GM12878 (cell line): ENCODE measurements at regions not wholly inside any gene's neighbourhood (a gene's known extent, or its start where the extent isn't known, plus 50 kb on each side); places are given as distances from the start of the nearest gene placed in this dataset.

Experiments used
- ATAC-seq: fragments of 200-7000 bp; cut with Tn5 transposase; 3 replicates; pipeline ENCODE4 v1.9.1; 2020; ENCODE audit warnings: mild to moderate bottlenecking, moderate library complexity
- BruUV-seq: library from RNA; stranded (reverse); fragments of 400-500 nt; replicated peaks from 2 replicates; lab custom pipeline; 2021; lab: Mats Ljungman, UMichigan
- CTCF ChIA-PET: fragments of 300-600 bp; sonication (Branson Sonifier 250); formaldehyde crosslinking; extraction: SDS; loops from one replicate; lab custom pipeline; 2021; ENCODE audit warnings: inconsistent platforms; lab: Yijun Ruan, JAX
- POLR2A ChIA-PET: fragments of 350-600 bp; formaldehyde crosslinking; extraction: SDS; loops from one replicate; lab custom pipeline; 2021; ENCODE audit warnings: inconsistent platforms; lab: Charles Lee
- RAD21 ChIA-PET: fragments of 300-600 bp; sonication (Branson Sonifier 250); formaldehyde crosslinking; loops from one replicate; lab custom pipeline; 2023; ENCODE audit warnings: antibody characterized with exemption; ENCODE audit not compliant: unreplicated experiment; lab: Charles Lee
- SMC1A ChIA-PET: fragments of 300-600 bp; sonication (Branson Sonifier 250); formaldehyde crosslinking; loops from one replicate; lab custom pipeline; 2023; ENCODE audit not compliant: unreplicated experiment, uncharacterized antibody; lab: Charles Lee
- DNase-seq: peaks from one replicate; pipeline ENCODE4 v3.0.0-alpha.2; 2011; ENCODE audit warnings: low read depth, low spot score
- FAIRE-seq: peaks from 3 replicates; lab custom pipeline; 2011; peaks lifted over from hg19 to GRCh38; lab: Jason Lieb, UNC
- H2AFZ ChIP-seq: 2 replicates; pipeline ENCODE4 v1.6.0; 2011; ENCODE audit warnings: low read depth, low read length, control low read depth; ENCODE audit not compliant: control insufficient read depth
- H3K27ac ChIP-seq: 2 replicates; pipeline ENCODE4 v1.5.1; 2011; ENCODE audit warnings: control low read depth; ENCODE audit not compliant: control insufficient read depth, insufficient read depth
- H3K27me3 ChIP-seq, 2 experiments: replicated peaks in 1 of 2; 2 replicates each; pipeline versions ENCODE4 v1.6.0 to v1.6.1; 2011; ENCODE audit warnings: low read length in 1 of 2; ENCODE audit not compliant: control insufficient read depth in 2 of 2, insufficient read depth in 2 of 2
- H3K36me3 ChIP-seq, 2 experiments: 2 replicates each; pipeline ENCODE4 v1.5.1; 2011; ENCODE audit warnings: low read length in 1 of 2; ENCODE audit not compliant: control insufficient read depth in 2 of 2, insufficient read depth in 2 of 2
- H3K4me1 ChIP-seq: 2 replicates; pipeline ENCODE4 v1.6.1; 2011; ENCODE audit warnings: mild to moderate bottlenecking, low read length, moderate library complexity, mixed read lengths; ENCODE audit not compliant: control insufficient read depth, insufficient read depth
- H3K4me2 ChIP-seq: 2 replicates; pipeline ENCODE4 v1.6.0; 2011; ENCODE audit warnings: control low read depth; ENCODE audit not compliant: control insufficient read depth, insufficient read depth
- H3K4me3 ChIP-seq: fragments of 200-600 bp; sonication (generic); 2 replicates; pipeline ENCODE4 v1.5.1; 2016
- H3K79me2 ChIP-seq: 2 replicates; pipeline ENCODE4 v1.6.0; 2011; ENCODE audit warnings: low read length; ENCODE audit not compliant: control insufficient read depth, insufficient read depth
- H3K9ac ChIP-seq: 2 replicates; pipeline ENCODE4 v1.8.0; 2011; ENCODE audit warnings: low read length, control low read depth, mixed read lengths; ENCODE audit not compliant: control insufficient read depth, insufficient read depth
- H3K9me3 ChIP-seq: replicated peaks from 3 replicates; pipeline ENCODE4 v1.5.1; 2011; ENCODE audit warnings: mild to moderate bottlenecking, low read length; ENCODE audit not compliant: control insufficient read depth, insufficient read depth
- H4K20me1 ChIP-seq: 2 replicates; pipeline ENCODE4 v1.6.0; 2011; ENCODE audit not compliant: control insufficient read depth, insufficient read depth
- IKZF1 ChIP-seq: fragments of 450-650 bp; conservative IDR thresholded peaks from 2 replicates; pipeline ENCODE4 v1.6.1; 2017; ENCODE audit warnings: antibody characterized with exemption, mild to moderate bottlenecking
- POU2F2 ChIP-seq: IDR thresholded peaks from 3 replicates; pipeline ENCODE4 v1.6.1; 2011; ENCODE audit warnings: low read depth, mild to moderate bottlenecking, low read length, borderline replicate concordance
- RFX5 ChIP-seq: IDR thresholded peaks from 2 replicates; pipeline ENCODE4 v1.6.1; 2011; ENCODE audit warnings: low read depth, low read length, improper control_type of control experiment
- TCF3 ChIP-seq: IDR thresholded peaks from 2 replicates; pipeline ENCODE4 v1.6.1; 2012; ENCODE audit warnings: low read depth, mild to moderate bottlenecking, low read length, borderline replicate concordance; ENCODE audit not compliant: insufficient read depth
- YBX1 ChIP-seq: fragments of 450-650 bp; IDR thresholded peaks from 2 replicates; pipeline ENCODE4 v1.6.1; 2016; ENCODE audit warnings: antibody characterized with exemption
- ZNF207 ChIP-seq: fragments of 450-650 bp; IDR thresholded peaks from 2 replicates; pipeline ENCODE4 v1.6.1; 2014; ENCODE audit warnings: antibody characterized with exemption, mild to moderate bottlenecking, borderline replicate concordance
- WGBS: methylation state at CpG from one replicate; pipeline ENCODE4 v1.1.6; 2016; ENCODE audit warnings: low lambda C conversion rate; ENCODE audit not compliant: insufficient replicate concordance, insufficient coverage; ENCODE audit errors: missing lambda C conversion rate; 5-methylcytosine and 5-hydroxymethylcytosine counted together
- in situ Hi-C: fragments of 300-500 bp; cut with MboI; formaldehyde crosslinking; loops from 9 replicates; pipeline ENCODE4 v1.14.3; 2018; ENCODE audit warnings: mixed read lengths
- intact Hi-C: fragments of 100-400 bp; cut with micrococcal nuclease; formaldehyde crosslinking; loops from one replicate; pipeline ENCODE4 v1.14.2; 2022; ENCODE audit not compliant: unreplicated experiment
- TF ChIP-seq, protein P1 (sequence below): fragments of 450-650 bp; formaldehyde crosslinking; IDR thresholded peaks from 2 replicates; pipeline ENCODE4 v1.4.0; 2022; ENCODE audit warnings: mild to moderate bottlenecking, moderate library complexity
- TF ChIP-seq, protein P2 (sequence below): fragments of 450-650 bp; IDR thresholded peaks from 2 replicates; pipeline ENCODE4 v1.6.1; 2017; ENCODE audit warnings: antibody characterized with exemption, mild to moderate bottlenecking, moderate library complexity
- TF ChIP-seq, protein P3 (sequence below): IDR thresholded peaks from 2 replicates; pipeline ENCODE4 v1.6.1; 2012; ENCODE audit warnings: low read depth, low read length, improper control_type of control experiment
- TF ChIP-seq, protein P4 (sequence below): fragments of 450-650 bp; IDR thresholded peaks from 2 replicates; pipeline ENCODE4 v1.6.1; 2017; ENCODE audit warnings: mild to moderate bottlenecking, moderate library complexity

DNA sequence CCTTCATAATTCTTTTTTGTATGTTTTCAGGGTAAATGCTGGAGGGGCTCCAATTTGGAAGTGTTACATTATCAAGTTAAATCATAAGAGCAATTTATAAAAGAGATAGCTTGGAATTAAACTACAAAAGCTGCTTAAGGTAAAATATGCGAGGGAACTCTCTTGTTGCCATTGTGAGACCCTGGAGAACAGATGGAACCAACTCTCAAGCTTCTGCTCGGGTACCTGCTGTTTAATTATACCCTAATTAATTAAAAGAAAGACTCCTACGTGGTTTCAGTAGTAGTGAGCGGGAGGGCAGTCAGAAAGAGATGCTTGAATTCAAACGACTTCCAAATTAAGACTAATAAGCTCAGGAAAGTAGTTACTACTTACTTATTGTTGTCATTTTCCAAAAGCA, 313.1 kb upstream of the TACR3 start:
- Histone ChIP-seq H4K20me1 (no peaks in the 10 kb centered on the region), H3K9ac (no peak overlapping the region), H3K4me2 (no peak overlapping the region), H3K27ac (no peak overlapping the region), H3K4me3 (no peak overlapping the region), H3K4me1 (no peaks in the 10 kb centered on the region), H3K9me3 (no peaks in the 10 kb centered on the region), H3K27me3 (no peaks in the 10 kb centered on the region), H2AFZ (no peak overlapping the region), H3K79me2 (no peaks in the 10 kb centered on the region), H3K36me3 (no peaks in the 10 kb centered on the region)
- DNase-seq (no peak), FAIRE-seq (no peak), ATAC-seq (no peak)
- ChIA-PET RAD21 (no interaction called here), SMC1A (interaction anchor here (1.5 kb wide), 1 partner anchor 14 kb away, joined by 4 read pairs; no protein-coding TSS in a partner anchor), CTCF (interaction anchor here (1.0 kb wide), 1 partner anchor 10 kb away, joined by 3 read pairs; no protein-coding TSS in a partner anchor), POLR2A (no interaction called here)
- WGBS: 9% methylated on average over 5 of the region's 5 CpGs
- BruUV-seq: no TSS peak
- intact Hi-C loops: no loop called here
- in situ Hi-C loops: no loop called here
- TF ChIP-seq RFX5 (no peak), IKZF1 (no peak), ZNF207 (no peak), TCF3 (no peak), POU2F2 (no peak), YBX1 (no peak)
- TF ChIP-seq, protein P1, sequence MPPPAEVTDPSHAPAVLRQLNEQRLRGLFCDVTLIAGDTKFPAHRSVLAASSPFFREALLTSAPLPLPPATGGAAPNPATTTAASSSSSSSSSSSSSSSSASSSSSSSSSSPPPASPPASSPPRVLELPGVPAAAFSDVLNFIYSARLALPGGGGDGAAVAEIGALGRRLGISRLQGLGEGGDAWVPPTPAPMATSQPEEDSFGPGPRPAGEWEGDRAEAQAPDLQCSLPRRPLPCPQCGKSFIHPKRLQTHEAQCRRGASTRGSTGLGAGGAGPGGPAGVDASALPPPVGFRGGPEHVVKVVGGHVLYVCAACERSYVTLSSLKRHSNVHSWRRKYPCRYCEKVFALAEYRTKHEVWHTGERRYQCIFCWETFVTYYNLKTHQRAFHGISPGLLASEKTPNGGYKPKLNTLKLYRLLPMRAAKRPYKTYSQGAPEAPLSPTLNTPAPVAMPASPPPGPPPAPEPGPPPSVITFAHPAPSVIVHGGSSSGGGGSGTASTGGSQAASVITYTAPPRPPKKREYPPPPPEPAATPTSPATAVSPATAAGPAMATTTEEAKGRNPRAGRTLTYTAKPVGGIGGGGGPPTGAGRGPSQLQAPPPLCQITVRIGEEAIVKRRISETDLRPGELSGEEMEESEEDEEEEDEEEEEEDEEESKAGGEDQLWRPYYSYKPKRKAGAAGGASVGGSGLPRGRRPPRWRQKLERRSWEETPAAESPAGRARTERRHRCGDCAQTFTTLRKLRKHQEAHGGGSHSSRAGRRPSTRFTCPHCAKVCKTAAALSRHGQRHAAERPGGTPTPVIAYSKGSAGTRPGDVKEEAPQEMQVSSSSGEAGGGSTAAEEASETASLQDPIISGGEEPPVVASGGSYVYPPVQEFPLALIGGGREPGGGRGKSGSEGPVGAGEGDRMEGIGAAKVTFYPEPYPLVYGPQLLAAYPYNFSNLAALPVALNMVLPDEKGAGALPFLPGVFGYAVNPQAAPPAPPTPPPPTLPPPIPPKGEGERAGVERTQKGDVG (CRISPR knock-in tag): no peak
- TF ChIP-seq, protein P2, sequence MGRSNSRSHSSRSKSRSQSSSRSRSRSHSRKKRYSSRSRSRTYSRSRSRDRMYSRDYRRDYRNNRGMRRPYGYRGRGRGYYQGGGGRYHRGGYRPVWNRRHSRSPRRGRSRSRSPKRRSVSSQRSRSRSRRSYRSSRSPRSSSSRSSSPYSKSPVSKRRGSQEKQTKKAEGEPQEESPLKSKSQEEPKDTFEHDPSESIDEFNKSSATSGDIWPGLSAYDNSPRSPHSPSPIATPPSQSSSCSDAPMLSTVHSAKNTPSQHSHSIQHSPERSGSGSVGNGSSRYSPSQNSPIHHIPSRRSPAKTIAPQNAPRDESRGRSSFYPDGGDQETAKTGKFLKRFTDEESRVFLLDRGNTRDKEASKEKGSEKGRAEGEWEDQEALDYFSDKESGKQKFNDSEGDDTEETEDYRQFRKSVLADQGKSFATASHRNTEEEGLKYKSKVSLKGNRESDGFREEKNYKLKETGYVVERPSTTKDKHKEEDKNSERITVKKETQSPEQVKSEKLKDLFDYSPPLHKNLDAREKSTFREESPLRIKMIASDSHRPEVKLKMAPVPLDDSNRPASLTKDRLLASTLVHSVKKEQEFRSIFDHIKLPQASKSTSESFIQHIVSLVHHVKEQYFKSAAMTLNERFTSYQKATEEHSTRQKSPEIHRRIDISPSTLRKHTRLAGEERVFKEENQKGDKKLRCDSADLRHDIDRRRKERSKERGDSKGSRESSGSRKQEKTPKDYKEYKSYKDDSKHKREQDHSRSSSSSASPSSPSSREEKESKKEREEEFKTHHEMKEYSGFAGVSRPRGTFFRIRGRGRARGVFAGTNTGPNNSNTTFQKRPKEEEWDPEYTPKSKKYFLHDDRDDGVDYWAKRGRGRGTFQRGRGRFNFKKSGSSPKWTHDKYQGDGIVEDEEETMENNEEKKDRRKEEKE: no peak
- TF ChIP-seq, protein P3, sequence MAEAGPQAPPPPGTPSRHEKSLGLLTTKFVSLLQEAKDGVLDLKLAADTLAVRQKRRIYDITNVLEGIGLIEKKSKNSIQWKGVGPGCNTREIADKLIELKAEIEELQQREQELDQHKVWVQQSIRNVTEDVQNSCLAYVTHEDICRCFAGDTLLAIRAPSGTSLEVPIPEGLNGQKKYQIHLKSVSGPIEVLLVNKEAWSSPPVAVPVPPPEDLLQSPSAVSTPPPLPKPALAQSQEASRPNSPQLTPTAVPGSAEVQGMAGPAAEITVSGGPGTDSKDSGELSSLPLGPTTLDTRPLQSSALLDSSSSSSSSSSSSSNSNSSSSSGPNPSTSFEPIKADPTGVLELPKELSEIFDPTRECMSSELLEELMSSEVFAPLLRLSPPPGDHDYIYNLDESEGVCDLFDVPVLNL: no peak
- TF ChIP-seq, protein P4, sequence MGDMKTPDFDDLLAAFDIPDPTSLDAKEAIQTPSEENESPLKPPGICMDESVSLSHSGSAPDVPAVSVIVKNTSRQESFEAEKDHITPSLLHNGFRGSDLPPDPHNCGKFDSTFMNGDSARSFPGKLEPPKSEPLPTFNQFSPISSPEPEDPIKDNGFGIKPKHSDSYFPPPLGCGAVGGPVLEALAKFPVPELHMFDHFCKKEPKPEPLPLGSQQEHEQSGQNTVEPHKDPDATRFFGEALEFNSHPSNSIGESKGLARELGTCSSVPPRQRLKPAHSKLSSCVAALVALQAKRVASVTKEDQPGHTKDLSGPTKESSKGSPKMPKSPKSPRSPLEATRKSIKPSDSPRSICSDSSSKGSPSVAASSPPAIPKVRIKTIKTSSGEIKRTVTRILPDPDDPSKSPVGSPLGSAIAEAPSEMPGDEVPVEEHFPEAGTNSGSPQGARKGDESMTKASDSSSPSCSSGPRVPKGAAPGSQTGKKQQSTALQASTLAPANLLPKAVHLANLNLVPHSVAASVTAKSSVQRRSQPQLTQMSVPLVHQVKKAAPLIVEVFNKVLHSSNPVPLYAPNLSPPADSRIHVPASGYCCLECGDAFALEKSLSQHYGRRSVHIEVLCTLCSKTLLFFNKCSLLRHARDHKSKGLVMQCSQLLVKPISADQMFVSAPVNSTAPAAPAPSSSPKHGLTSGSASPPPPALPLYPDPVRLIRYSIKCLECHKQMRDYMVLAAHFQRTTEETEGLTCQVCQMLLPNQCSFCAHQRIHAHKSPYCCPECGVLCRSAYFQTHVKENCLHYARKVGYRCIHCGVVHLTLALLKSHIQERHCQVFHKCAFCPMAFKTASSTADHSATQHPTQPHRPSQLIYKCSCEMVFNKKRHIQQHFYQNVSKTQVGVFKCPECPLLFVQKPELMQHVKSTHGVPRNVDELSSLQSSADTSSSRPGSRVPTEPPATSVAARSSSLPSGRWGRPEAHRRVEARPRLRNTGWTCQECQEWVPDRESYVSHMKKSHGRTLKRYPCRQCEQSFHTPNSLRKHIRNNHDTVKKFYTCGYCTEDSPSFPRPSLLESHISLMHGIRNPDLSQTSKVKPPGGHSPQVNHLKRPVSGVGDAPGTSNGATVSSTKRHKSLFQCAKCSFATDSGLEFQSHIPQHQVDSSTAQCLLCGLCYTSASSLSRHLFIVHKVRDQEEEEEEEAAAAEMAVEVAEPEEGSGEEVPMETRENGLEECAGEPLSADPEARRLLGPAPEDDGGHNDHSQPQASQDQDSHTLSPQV: no peak
